VCaP (cell line): ENCODE measurements at regions not wholly inside any gene's neighbourhood (a gene's known extent, or its start where the extent isn't known, plus 50 kb on each side); places are given as distances from the start of the nearest gene placed in this dataset.

Experiments used
- H3K27ac ChIP-seq: fragments of 450-650 bp; 2 replicates; pipeline ENCODE4 v1.5.1; 2017
- CTCF ChIP-seq: fragments of 450-650 bp; conservative IDR thresholded peaks from 2 replicates; pipeline ENCODE4 v1.5.1; 2017; ENCODE audit warnings: mild to moderate bottlenecking, moderate library complexity

- no peak for TF ChIP-seq CTCF
- H3K27ac ChIP-seq = no peak overlapping the region
These were observed 178.7 kb upstream of the MAGEE2 start for GRCh38 chrX:75963774-75964173.

- no peak overlapping the region for H3K27ac ChIP-seq
- no peak for TF ChIP-seq CTCF
These were observed 183.2 kb upstream of the MAGEE2 start for GRCh38 chrX:75968293-75968692.

DNA sequence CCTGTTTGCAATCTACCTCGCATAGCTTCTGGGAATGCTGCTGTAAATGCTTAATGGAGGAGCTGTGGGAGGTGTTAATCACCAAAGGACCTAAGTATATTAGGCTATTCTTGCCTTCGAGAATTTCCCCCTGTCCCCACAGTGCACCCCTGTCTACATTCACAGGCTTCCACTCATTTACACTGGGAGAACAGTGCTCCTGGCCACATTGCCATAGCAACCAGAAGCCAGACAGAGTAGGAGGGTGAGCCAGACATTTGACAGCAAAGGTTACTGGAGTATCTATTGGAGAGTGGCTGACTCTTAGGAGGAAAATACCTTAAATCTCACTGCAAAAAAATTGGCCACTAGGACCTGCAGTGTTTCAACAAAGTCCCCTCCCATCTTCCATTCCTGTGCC, 185.9 kb upstream of the PBDC1 start:
- TF ChIP-seq CTCF = no peak
- H3K27ac ChIP-seq = no peak overlapping the region

DNA sequence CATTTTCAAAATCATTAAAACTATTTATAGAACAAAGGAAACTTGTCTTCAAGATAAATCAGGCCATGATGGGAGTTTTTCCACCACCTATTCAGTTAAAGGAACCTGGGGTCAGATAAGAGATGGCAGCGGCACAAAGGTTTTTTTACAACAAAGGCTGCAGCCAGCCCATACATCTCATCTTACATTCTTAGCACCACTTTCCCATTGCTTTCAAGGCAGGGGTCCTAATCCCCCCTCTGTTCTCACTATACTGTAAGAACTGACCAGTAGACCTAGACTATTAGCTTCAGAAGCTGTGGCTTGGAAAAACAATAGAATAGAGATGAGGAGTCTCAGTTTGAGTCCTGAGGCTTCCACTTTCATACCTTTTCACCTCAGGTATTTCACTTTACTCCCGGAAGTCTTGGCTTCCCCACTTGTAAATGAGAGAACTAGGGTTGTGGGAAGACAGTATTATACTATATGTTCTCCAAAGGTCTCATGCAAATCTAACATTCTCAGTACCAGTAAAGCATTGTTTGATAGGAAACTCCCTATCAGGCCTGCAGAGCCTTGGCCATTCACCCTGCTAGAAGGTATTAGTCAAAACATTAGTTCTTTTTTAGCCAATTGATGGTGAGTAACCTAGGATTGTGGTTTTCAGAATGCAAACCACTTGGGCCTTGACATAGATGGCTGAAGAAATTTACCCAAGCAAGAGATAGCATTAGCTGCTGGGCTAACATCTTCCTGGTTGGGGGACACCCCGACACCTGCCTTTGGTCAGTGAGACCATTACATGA, 182.9 kb upstream of the PBDC1 start:
- TF ChIP-seq CTCF = no peak
- H3K27ac ChIP-seq = no peak overlapping the region

- TF ChIP-seq CTCF = no peak
- no peak overlapping the region for H3K27ac ChIP-seq
These were observed 175.2 kb upstream of the PBDC1 start for GRCh38 chrX:75997692-75998091.

- no peak for TF ChIP-seq CTCF
- no peak overlapping the region for H3K27ac ChIP-seq
These were observed 158.5 kb upstream of the PBDC1 start for GRCh38 chrX:76014321-76014720.

GRCh38 chrX:76026292-76026691, 146.6 kb upstream of the PBDC1 start:
- TF ChIP-seq CTCF = no peak
- H3K27ac ChIP-seq = no peak overlapping the region
